H1 (cell line): ENCODE measurements at regions not wholly inside any gene's neighbourhood (a gene's known extent, or its start where the extent isn't known, plus 50 kb on each side); places are given as distances from the start of the nearest gene placed in this dataset.
A peak's percentile ranks its signal among the peaks of the same experiment; 100 is the strongest.

Experiments
- CTCF ChIA-PET: fragments of 300-600 bp; sonication (Branson Sonifier 250); formaldehyde crosslinking; loops from one replicate; lab custom pipeline; 2021; ENCODE audit not compliant: partially characterized antibody; lab: Charles Lee
- POLR2A ChIA-PET: fragments of 300-600 bp; sonication (Branson Sonifier 250); formaldehyde crosslinking; loops from one replicate; lab custom pipeline; 2021; ENCODE audit warnings: inconsistent platforms; ENCODE audit not compliant: partially characterized antibody; lab: Charles Lee
- DNase-seq, 2 experiments: peaks; one replicate each; pipeline versions ENCODE4 v3.0.0 to v3.0.0-alpha.2; 2010 to 2022; ENCODE audit warnings: low spot score in 2 of 2, low read depth in 1 of 2, mixed read lengths in 1 of 2
- FAIRE-seq: peaks from 2 replicates; lab custom pipeline; 2011; peaks lifted over from hg19 to GRCh38; lab: Jason Lieb, UNC
- H2AFZ ChIP-seq: 2 replicates; pipeline ENCODE4 v1.8.1; 2012; ENCODE audit warnings: low read length, inconsistent platforms
- H2AK5ac ChIP-seq: 2 replicates; pipeline ENCODE4 v1.6.1; 2013; ENCODE audit warnings: low read depth, low read length
- H2BK120ac ChIP-seq: replicated peaks from 2 replicates; pipeline ENCODE3; 2013; ENCODE audit warnings: low read depth, low read length, inconsistent platforms
- H2BK12ac ChIP-seq: 2 replicates; pipeline ENCODE4 v1.6.1; 2013; ENCODE audit warnings: low read depth, low read length
- H2BK15ac ChIP-seq: 2 replicates; pipeline ENCODE4 v1.6.1; 2013; ENCODE audit warnings: low read length
- H2BK20ac ChIP-seq: 2 replicates; pipeline ENCODE4 v1.6.1; 2013; ENCODE audit warnings: low read length
- H2BK5ac ChIP-seq: 2 replicates; pipeline ENCODE4 v1.6.1; 2013; ENCODE audit warnings: low read depth, low read length
- H3K14ac ChIP-seq: 2 replicates; pipeline ENCODE4 v1.6.1; 2013; ENCODE audit warnings: inconsistent platforms; ENCODE audit not compliant: insufficient read length
- H3K18ac ChIP-seq: 2 replicates; pipeline ENCODE4 v1.6.1; 2013; ENCODE audit warnings: low read length; ENCODE audit errors: extremely low read depth
- H3K23ac ChIP-seq: 2 replicates; pipeline ENCODE4 v1.6.1; 2013; ENCODE audit warnings: inconsistent platforms; ENCODE audit not compliant: insufficient read length
- H3K23me2 ChIP-seq: 2 replicates; pipeline ENCODE4 v1.6.1; 2013; ENCODE audit warnings: low read depth, low read length
- H3K27ac ChIP-seq: 2 replicates; pipeline ENCODE4 v1.6.1; 2011; ENCODE audit warnings: low read depth, low read length, inconsistent platforms
- H3K27me3 ChIP-seq, 4 experiments: replicated peaks in 1 of 4; 1 replicate in 1 of 4; 2 replicates in 3 of 4; pipeline versions ENCODE4 v1.6.1 to v1.8.1; 2011 to 2013; ENCODE audit warnings: low read length in 3 of 4, mild to moderate bottlenecking in 3 of 4, inconsistent platforms in 2 of 4, mixed read lengths in 2 of 4, moderate library complexity in 1 of 4; ENCODE audit not compliant: control insufficient read depth in 3 of 4, insufficient read depth in 3 of 4; ENCODE audit errors: extremely low read depth in 1 of 4
- H3K36me3 ChIP-seq, 4 experiments: 2 replicates each; pipeline versions ENCODE4 v1.6.1 to v1.8.1; 2011 to 2013; ENCODE audit warnings: mild to moderate bottlenecking in 4 of 4, low read length in 3 of 4, moderate library complexity in 2 of 4, control low read depth in 1 of 4, inconsistent platforms in 1 of 4; ENCODE audit not compliant: insufficient read depth in 4 of 4, control insufficient read depth in 2 of 4
- H3K4ac ChIP-seq: replicated peaks from 2 replicates; pipeline ENCODE3; 2013; ENCODE audit warnings: low read length, low read depth, mixed read lengths, inconsistent platforms; ENCODE audit not compliant: insufficient read length
- H3K4me1 ChIP-seq, 4 experiments: replicated peaks in 1 of 4; 1 replicate in 1 of 4; 2 replicates in 3 of 4; pipeline versions ENCODE4 v1.6.1 to v1.8.1; 2011 to 2013; ENCODE audit warnings: low read length in 3 of 4, inconsistent platforms in 2 of 4, mixed read lengths in 1 of 4; ENCODE audit not compliant: insufficient read depth in 4 of 4, control insufficient read depth in 3 of 4
- H3K4me2 ChIP-seq, 2 experiments: 2 replicates each; pipeline versions ENCODE4 v1.6.1 to v1.8.1; 2011 to 2013; ENCODE audit warnings: low read depth in 2 of 2, low read length in 2 of 2, control low read depth in 1 of 2, inconsistent platforms in 1 of 2, mild to moderate bottlenecking in 1 of 2; ENCODE audit not compliant: insufficient read depth in 1 of 2
- H3K4me3 ChIP-seq, 4 experiments: fragments of 200-600, 300-600 bp in 1 of 4; sonication (generic), shearing (Covaris generic), sonication (Bioruptor Twin) in 1 of 4; 2 replicates each; pipeline versions ENCODE4 v1.5.1 to v1.8.1; 2011 to 2016; ENCODE audit warnings: low read length in 4 of 4, low read depth in 3 of 4, control low read depth in 2 of 4, inconsistent platforms in 2 of 4, mild to moderate bottlenecking in 2 of 4, mixed read lengths in 1 of 4, moderate library complexity in 1 of 4; ENCODE audit not compliant: insufficient read depth in 2 of 4; ENCODE audit errors: extremely low read depth in 1 of 4
- H3K56ac ChIP-seq: replicated peaks from 2 replicates; pipeline ENCODE3; 2013; ENCODE audit warnings: low read depth, mild to moderate bottlenecking, mixed read lengths, low read length, inconsistent platforms; ENCODE audit not compliant: insufficient read length
- H3K79me1 ChIP-seq: 2 replicates; pipeline ENCODE4 v1.6.1; 2013; ENCODE audit warnings: low read depth, low read length, control low read depth
- H3K79me2 ChIP-seq, 2 experiments: 2 replicates each; pipeline versions ENCODE4 v1.6.1 to v1.8.1; 2012 to 2013; ENCODE audit warnings: low read length in 2 of 2, mild to moderate bottlenecking in 2 of 2, inconsistent platforms in 1 of 2; ENCODE audit not compliant: insufficient read depth in 2 of 2, control insufficient read depth in 1 of 2
- H3K9ac ChIP-seq, 4 experiments: replicated peaks in 1 of 4; 1 replicate in 1 of 4; 2 replicates in 3 of 4; pipeline versions ENCODE4 v1.6.1 to v1.8.1; 2011 to 2013; ENCODE audit warnings: low read depth in 3 of 4, low read length in 3 of 4, control low read depth in 2 of 4, mild to moderate bottlenecking in 2 of 4, moderate library complexity in 2 of 4, inconsistent platforms in 1 of 4; ENCODE audit errors: extremely low read depth in 1 of 4
- H3K9me3 ChIP-seq, 2 experiments: 2 replicates each; pipeline versions ENCODE4 v1.6.1 to v1.8.1; 2012 to 2013; ENCODE audit warnings: mild to moderate bottlenecking in 2 of 2, moderate library complexity in 2 of 2, control low read depth in 1 of 2, inconsistent platforms in 1 of 2, low read depth in 1 of 2, low read length in 1 of 2, mixed read lengths in 1 of 2; ENCODE audit not compliant: insufficient read depth in 2 of 2
- H4K20me1 ChIP-seq, 2 experiments: replicated peaks in 1 of 2; 2 replicates each; pipeline versions ENCODE3 to v1.8.1; 2011 to 2013; ENCODE audit warnings: inconsistent platforms in 2 of 2, low read length in 2 of 2, mild to moderate bottlenecking in 1 of 2; ENCODE audit not compliant: insufficient read depth in 2 of 2, control insufficient read depth in 1 of 2
- H4K5ac ChIP-seq: 2 replicates; pipeline ENCODE4 v1.6.1; 2013; ENCODE audit warnings: low read length, low read depth, mixed read lengths, inconsistent platforms; ENCODE audit not compliant: insufficient read length
- H4K8ac ChIP-seq: 2 replicates; pipeline ENCODE4 v1.8.0; 2013; ENCODE audit warnings: mild to moderate bottlenecking, moderate library complexity, low read length, inconsistent platforms; ENCODE audit not compliant: insufficient read depth; ENCODE audit errors: extremely low read depth
- H4K91ac ChIP-seq: replicated peaks from 2 replicates; pipeline ENCODE3; 2013; ENCODE audit warnings: low read length, mixed read lengths, inconsistent platforms; ENCODE audit not compliant: insufficient read length
- ASH2L ChIP-seq: fragments of 200-600, 300-600 bp; sonication (generic); IDR thresholded peaks from one replicate; pipeline ENCODE4 v1.7.1; 2017; ENCODE audit warnings: low read length
- CREB1 ChIP-seq: IDR thresholded peaks from 2 replicates; pipeline ENCODE4 v1.6.1; 2012; ENCODE audit warnings: inconsistent platforms
- KDM1A ChIP-seq: fragments of 200-600, 300-600 bp; sonication (generic); IDR thresholded peaks from 2 replicates; pipeline ENCODE4 v1.7.1; 2016; ENCODE audit warnings: mild to moderate bottlenecking, low read length, borderline replicate concordance
- PHF8 ChIP-seq: fragments of 200-600 bp; sonication (generic); conservative IDR thresholded peaks from 2 replicates; pipeline ENCODE4 v1.7.1; 2012; ENCODE audit warnings: low read depth, mild to moderate bottlenecking, inconsistent platforms, low read length, moderate library complexity
- RBBP5 ChIP-seq: IDR thresholded peaks from 2 replicates; pipeline ENCODE4 v1.7.1; 2012; ENCODE audit warnings: low read depth, mild to moderate bottlenecking, inconsistent platforms, low read length, moderate library complexity, borderline replicate concordance
- SP2 ChIP-seq: IDR thresholded peaks from 2 replicates; pipeline ENCODE4 v1.6.1; 2012; ENCODE audit warnings: mild to moderate bottlenecking, low read length, inconsistent platforms
- SP4 ChIP-seq: IDR thresholded peaks from 2 replicates; pipeline ENCODE4 v1.6.1; 2012; ENCODE audit warnings: low read length, inconsistent platforms
- TEAD4 ChIP-seq: IDR thresholded peaks from 2 replicates; pipeline ENCODE4 v1.6.1; 2012; ENCODE audit warnings: low read depth, low read length, inconsistent platforms, mixed read lengths
- WGBS, 2 experiments: shearing (Covaris generic) in 1 of 2; methylation state at CpG; one replicate each; pipeline versions ENCODE4 v1.1.6 to v1.1.7; 2013 to 2015; ENCODE audit warnings: low lambda C conversion rate in 2 of 2, mixed read lengths in 2 of 2, inconsistent platforms in 1 of 2, low coverage in 1 of 2, missing lambda C conversion rate in 1 of 2; ENCODE audit not compliant: insufficient replicate concordance in 2 of 2, insufficient coverage in 1 of 2, insufficient read length in 1 of 2; ENCODE audit errors: extremely low coverage in 1 of 2, missing lambda C conversion rate in 1 of 2; 5-methylcytosine and 5-hydroxymethylcytosine counted together

DNA sequence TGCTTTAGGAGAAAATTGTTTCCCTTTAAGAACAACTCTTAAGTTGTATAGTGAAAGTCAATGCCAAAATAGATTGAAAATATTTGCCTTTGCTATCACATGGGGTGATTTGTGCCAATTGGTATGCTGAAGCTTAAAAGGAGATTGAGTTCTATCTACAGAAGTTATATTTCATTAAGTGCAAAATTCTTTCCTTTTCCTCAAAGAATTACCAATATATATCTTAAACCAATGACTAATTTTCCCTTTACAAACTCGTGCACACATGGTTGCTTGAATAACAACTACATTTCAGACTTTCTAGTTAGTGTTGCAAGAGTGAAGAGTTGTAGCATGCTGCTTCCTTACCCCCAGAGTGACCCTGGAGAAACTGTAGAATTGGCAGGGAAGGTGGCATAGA, 990.0 kb upstream of the PABPC4L start:
- H3K4me3 ChIP-seq = no peak overlapping the region
- no peak overlapping the region for H3K14ac ChIP-seq
- H3K9ac ChIP-seq = no peak overlapping the region
- H2BK20ac ChIP-seq = no peak overlapping the region
- H4K8ac ChIP-seq = no peak overlapping the region
- no peaks in the 10 kb centered on the region for H4K20me1 ChIP-seq
- H3K9me3 ChIP-seq = no peaks in the 10 kb centered on the region; a peak in 1 of 4 replicates
- H4K91ac ChIP-seq = no peak overlapping the region
- H3K23ac ChIP-seq = no peak overlapping the region
- TF ChIP-seq PHF8 (no peak), SP2 (no peak), KDM1A (no peak), RBBP5 (no peak), CREB1 (no peak), TEAD4 (no peak), SP4 (no peak), ASH2L (no peak)
- no peaks in the 10 kb centered on the region for H3K23me2 ChIP-seq
- no peak overlapping the region for H2AK5ac ChIP-seq
- no peak for DNase-seq
- H2BK5ac ChIP-seq = no peak overlapping the region
- H3K36me3 ChIP-seq = no peaks in the 10 kb centered on the region
- H3K4me1 ChIP-seq = peaks cover 0 to 7% (median 1%) of the 10 kb centered on the region in 4 experiments; a peak in 3 of 7 replicates
- no peak overlapping the region for H4K5ac ChIP-seq
- no peak for FAIRE-seq
- no peak overlapping the region for H3K4me2 ChIP-seq
- WGBS, 2 experiments = 95% methylated on average over 1 of the region's 1 CpG; no CpG with 5 or more reads in 1 of the 2 experiments
- H3K27ac ChIP-seq = no peak overlapping the region
- 0 out of 2 replicates have a peak overlapping the region, but pooled peaks have one; percentile 10 for H2AFZ ChIP-seq
- no peak overlapping the region for H3K4ac ChIP-seq
- H2BK120ac ChIP-seq = no peak overlapping the region
- ChIA-PET POLR2A (no interaction called here), CTCF (interaction anchor here (1.3 kb wide), 1 partner anchor 128 kb away, joined by 3 read pairs; no protein-coding TSS in a partner anchor)
- H3K18ac ChIP-seq = no peak overlapping the region
- H3K79me1 ChIP-seq = no peaks in the 10 kb centered on the region
- no peak overlapping the region for H3K56ac ChIP-seq
- H3K27me3 ChIP-seq = no peaks in the 10 kb centered on the region
- H2BK12ac ChIP-seq = no peak overlapping the region
- H3K79me2 ChIP-seq = no peaks in the 10 kb centered on the region; a peak in 1 of 4 replicates
- no peak overlapping the region for H2BK15ac ChIP-seq
